ENCODE measurements at regions not wholly inside any gene's neighbourhood (a gene's known extent, or its start where the extent isn't known, plus 50 kb on each side); places are given as distances from the start of the nearest gene placed in this dataset.

GRCh38 chr4:155597933-155598451 lies 68.7 kb upstream of the GUCY1A1 start:
- TF ChIP-seq CTCF (IDR thresholded peaks at IDR 0.05) (no peak), POLR2A (IDR thresholded peaks at IDR 0.05) (no peak), POLR2AphosphoS5 (IDR thresholded peaks at IDR 0.05) (no peak)

All from gastroesophageal sphincter (tissue), 3 donors.